DMS 273 (cell line): ENCODE measurements at regions not wholly inside any gene's neighbourhood (a gene's known extent, or its start where the extent isn't known, plus 50 kb on each side); places are given as distances from the start of the nearest gene placed in this dataset.

Experiments
- DNase-seq: peaks from one replicate; lab custom pipeline; 2025; ENCODE audit not compliant: unreplicated experiment; lab: John Stamatoyannopoulos, UW

DNA sequence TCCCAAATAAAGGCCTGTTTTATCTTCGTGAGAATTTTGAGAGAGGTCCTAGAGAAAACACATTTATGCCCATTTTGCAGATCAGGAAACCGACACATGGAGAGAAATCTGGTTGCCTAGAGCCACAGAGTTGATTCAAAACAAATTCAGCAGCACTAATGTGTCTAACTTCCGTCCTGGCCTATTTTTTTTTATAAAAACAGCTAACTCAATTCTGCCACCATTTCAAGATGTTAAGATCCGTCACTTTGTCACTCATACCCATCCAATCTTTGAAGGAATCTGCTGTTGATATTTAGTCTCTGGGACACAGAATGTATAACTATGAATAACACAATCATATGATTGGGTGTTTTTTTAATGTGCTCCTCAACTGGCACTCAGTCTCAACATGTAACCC, 611.1 kb upstream of the ARID1B start:
- no peak for DNase-seq

DNA sequence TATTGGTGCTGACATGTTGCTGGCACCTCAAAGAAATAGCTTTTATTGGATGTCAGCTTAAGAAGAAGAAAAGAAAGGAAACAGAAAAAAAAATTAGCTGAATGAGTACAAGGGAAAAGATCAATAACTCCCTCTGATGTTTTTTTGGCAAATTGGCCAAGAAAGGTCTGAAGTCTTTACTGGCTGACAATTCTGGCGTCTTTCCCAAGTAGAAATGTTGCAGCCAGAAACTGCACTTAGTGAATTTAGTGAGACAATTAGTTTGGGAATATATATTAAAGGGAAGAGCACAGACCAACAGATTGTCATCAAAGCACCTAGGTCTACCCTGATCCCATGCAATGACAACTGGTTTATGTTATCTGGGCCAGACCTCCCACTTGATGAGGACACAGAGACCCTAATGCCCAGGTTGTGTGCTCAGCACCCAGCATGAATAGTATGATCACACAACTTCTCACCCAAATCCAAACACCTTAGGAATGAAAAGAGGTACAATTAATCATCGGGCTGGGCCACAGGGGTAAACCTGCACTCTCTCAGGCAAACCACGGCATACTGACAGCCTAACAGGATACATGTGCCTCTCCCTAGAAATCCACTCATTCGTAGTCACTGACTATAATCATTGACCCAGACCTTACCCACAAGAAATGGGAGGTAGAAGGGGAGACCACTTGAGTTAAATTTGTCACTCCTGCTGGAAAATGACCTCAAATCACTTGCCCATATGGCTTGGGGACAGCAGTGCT, 612.3 kb upstream of the ARID1B start:
- DNase-seq: no peak

DNA sequence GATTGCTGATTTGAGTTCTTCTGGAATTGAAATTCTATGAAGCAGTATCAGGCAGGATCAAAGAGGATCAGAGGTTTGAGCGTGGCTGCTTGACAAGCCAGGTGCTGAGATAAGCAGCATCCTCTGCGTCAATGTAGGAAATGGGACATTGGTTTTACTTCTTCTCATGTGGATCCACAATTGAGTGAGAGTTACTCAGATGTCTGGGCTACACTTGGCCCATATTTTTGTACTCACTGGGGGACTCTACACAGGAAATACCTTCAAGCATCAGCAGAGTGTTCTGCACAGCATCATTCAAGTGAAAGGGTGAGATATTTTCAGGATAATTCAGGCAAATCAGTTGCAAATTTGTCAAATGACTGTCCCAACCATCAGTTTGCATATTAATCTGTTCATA, 613.9 kb upstream of the ARID1B start:
- DNase-seq: no peak

DNA sequence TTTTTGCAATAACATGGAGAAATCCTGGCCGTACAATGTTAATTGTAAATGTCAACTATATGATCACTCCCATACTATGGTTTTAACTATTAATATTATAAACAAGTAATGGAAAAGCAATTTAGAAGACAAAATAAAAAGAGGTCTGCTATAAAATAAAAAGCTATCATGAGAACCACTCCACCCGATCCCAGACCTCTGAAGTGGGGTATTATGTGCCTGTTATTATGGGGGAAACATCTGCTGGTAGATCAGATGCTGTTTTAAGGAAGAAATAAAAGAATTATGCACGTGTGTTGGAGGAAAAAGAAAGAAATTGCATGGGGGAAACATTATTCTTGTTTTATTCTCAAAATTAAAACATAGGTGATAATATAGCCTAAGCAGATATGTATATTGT, 615.7 kb upstream of the ARID1B start:
- DNase-seq: no peak

DNA sequence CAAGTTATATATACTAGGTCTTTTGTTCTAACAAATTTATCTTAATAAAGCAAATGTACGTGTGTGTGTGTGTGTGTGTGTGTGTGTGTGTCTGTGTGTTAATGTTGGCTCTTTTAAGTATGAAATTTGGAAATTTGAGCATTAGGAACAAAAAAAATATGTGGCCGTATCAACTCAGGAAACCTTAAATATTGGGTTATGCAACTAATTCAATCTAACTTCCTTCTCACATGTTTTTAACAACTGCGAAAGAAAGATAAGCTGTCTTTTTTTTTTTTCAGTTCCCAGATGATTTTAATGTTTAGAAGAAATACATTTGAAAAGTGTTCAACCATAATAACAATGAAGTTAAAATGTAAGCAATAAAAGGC, 616.4 kb upstream of the ARID1B start:
- no peak for DNase-seq

DNA sequence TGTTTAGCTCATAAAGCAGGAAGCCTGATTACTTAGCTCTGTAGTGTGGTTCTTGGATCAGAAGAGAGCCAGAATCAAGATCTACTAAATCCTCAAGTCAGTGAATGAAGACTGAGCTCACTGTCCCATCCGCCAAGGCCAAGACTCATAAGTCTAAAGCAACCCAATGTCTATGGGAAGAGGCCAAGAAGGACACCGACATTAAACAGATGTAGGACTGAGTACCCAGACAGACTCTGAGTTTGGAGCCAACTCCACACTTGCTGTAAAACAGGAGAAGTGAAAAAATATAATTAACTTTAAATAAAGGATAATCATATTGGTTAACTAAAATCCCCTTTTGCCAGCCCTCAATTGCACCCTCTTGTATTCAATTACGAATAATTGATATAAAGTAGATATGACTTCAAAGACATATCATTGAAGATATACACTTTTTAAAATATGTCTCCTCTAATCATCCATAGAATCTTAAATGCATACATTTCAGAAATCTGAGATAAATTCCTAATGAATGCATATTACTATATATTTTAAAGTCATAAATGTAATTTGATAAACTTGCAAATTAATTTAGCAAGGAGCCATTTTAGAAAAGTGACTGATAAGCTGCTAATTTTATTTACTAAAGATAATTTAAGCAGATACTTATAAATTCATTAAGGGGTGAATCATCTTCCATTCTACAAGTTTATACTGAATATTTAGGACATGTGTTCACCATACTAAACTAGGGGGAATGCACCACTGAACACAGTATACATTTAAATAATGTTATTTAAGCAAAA, 617.0 kb upstream of the ARID1B start:
- no peak for DNase-seq

DNA sequence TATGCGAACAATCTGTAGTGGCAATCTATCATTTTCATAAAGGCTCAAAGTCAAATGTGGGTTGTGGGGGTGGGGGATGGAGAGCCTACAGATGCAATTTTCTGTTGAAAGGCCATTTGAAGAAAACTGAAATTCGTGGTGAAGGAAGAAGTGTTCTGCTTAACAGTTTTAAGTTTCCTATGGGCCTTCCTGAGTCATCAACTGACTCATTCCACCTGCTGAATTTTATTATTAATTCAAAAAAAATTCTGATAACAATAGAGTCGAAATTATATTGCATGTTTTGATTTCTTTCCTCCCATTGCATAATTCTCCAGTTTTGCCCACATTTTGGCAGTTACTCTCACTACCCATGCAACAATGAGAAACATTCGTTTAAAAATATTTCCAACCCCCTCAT, 622.3 kb upstream of the ARID1B start:
- no peak for DNase-seq

DNA sequence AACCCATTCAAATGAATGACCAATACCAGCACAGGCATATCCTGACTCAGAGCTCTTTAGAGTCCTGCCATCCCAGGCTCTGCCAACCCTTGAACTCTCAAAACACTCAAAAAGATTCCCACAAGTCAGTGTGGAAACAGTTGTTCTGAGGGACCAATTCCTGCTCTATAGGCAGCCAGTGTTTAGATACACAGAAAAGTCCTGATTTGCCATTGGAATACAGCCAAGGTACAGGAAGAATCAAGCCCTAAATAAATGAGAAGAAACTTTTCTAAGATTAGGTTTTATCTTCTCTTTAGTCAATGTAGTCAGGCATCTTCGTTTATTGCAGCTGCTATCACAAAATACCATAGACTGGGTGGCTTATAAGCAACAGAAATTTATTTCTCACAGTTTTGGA, 626.8 kb upstream of the ARID1B start:
- no peak for DNase-seq

DNA sequence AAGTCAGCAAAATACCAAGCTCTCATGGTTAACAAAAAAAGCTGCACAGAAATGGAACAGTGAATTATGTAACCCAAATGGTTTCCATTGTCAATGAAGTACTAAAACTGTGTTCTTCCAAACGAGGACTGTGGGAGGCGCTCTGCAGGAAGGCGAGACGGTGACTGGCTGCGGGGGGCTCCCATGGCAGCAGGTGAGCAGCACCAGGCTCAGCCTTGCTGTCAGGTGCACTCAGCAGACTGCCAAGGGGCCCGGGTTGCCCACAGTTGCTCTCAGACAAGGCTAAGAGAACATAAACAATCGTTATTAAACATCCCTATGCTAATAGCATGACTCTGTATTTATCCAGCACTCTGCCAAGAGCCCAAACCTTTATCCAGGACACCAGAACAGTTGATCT, 630.3 kb upstream of the ARID1B start:
- no peak for DNase-seq

DNA sequence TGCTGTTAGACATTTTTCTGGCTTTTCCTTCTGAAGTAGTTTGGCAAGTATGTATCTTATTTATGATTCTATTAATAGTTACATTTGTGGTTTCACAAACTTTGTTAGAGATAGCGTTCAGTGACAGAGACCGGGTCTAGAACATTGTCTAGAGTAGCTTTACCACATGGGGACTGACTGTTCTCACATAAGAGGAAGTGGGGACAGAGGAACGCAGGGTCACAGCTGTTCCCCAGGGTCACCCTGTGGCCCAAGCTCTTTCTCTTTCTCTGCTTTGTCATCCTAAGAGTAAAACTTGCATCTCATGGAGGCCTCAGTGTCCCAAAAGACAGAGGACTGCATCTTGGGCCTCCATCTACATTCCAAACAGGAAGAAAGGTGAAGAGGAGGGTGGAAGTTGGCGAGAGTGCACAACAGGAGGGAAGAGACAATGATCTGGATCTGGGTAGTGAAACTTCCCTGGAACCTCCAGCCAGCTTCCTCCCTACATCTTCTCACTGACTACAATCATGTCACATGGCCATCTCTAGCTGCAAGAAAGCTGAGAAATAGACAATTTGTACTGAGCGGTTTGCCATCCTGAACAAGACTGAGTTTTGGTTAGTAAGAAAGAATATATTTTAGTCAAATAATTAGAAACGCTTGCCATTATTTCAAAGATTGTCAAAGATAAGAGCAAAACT, 645.8 kb upstream of the ARID1B start:
- DNase-seq: no peak

DNA sequence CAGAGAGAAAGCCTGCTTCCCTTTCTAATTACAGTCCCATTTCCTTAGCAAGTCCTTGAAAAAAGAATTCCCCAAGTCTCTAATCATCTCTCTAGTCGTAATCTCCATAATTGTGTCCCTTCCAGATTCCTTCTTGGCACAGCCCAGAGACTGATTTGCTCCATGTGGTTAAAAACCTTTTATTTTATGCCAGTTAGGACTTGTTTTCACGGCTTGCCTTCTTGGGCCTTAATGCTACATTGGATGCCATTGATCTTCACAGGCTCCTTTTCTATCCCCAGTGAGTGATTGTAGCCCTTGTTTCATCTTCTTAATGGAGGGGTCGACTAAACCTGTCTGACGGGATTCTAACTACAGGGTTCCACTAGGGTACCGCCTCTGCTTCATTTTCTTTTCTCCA, 650.6 kb upstream of the ARID1B start:
- DNase-seq: no peak

DNA sequence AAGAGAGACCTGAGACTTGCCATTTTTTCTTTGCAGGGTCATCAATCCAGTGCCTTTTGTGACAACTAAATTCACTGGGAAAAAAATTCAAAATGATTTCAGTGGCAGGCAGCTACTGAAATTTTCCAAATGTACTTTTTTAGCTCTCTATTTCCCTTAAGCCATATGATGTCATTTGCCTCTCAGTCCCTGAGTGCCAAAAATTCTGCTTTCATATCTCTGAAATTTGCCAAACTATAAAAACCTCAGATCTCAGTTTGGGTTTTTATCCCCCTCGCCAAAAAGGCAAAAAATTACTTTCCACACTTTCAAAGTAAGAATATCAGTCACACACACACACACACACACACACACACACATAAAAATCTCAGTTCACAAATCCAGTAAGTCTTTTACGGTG, 651.3 kb upstream of the ARID1B start:
- DNase-seq: no peak

DNA sequence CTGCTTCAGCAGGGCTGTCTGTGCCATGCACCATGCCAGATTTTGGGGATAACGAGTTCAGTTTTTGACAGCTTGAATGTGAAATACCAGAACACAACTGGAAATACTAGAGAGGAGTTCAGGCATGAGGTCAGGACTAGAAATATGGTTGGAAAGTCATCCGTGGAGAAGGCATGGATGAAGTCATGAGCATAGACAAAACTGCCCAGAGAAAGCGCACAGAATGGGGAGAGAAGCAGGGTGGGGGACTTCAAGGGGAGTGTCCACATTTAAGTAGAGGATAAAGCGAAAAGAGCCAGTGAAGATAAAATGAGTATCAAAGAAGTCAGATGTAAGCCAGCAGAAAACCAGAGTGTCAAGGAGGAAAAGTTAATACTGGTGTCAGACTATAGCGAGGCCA, 653.4 kb upstream of the ARID1B start:
- no peak for DNase-seq

DNA sequence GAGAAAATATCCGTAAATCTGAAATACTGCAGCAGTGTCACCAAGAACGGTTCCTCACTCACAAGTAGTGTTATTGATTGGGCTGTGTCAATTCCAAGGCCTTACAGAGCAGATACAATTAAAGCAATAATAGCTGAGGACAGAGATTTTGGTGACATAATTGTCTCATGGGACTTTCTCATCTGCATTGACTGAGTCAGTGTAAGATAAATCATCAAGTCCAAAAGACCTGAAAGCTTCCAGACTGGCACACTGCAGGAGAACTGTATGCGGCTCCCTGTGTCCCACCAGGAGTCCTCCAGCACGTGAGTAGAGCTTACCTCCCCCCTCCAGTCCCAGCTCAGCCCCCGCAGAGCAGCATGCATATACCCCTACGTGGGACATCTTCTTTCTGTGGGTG, 655.2 kb upstream of the ARID1B start:
- no peak for DNase-seq

DNA sequence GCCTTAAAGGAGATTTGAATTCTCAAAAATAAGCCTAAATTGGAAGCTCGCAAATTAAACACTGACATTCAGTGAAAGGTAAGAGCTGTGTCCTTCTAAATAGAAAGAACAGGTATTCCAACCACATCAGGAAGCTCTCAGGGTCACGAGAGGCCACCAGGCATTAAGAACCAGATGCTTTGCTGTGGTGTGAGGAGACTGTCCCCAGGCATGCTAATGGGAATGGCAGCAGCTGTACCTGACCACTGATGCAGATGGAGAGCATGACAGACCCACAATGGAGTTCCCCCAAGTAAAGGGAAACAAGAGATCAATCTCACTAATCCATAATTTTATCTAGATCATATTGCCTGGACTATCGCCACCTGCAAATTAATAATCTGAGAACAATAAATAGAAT, 658.9 kb upstream of the NOX3 start:
- no peak for DNase-seq

DNA sequence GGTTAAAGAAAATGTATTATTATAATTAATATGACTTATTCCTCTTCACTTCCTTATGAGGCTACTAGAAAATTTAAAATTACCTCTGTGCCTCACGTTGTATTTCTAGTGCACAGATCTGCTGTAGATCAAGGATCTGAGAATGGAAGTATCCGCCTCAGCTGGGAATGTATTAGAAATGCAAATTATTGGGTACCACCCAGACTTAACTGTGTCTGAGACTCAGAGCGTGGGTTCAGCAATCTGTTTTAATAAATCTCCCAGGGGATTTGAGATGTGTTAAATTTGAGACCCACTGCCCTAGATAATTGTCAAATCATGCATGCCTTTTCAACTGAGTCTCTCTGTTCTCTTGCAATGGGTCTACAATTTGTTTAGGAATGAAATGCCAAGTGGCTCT, 658.0 kb upstream of the NOX3 start:
- peak; percentile 44 for DNase-seq

DNA sequence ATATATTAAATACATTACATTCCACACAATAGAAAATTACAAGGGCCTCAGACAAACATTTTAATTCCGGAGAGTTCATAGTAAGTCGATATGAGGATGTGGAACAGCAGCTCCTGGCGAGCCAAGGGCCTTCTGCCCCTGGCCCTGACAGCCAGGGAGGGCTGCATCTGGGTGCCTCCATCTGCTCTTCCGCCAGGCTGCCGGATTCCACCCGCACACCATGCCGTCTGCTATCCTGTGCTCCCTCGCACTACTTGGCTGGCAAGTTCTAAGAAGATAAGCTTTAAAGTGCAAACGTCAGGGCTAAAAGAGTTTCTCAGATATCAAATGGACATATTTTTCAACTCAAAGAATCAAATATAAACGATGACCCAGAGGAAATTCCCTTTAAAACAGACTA, 656.3 kb upstream of the NOX3 start:
- peak; percentile 81 for DNase-seq

DNA sequence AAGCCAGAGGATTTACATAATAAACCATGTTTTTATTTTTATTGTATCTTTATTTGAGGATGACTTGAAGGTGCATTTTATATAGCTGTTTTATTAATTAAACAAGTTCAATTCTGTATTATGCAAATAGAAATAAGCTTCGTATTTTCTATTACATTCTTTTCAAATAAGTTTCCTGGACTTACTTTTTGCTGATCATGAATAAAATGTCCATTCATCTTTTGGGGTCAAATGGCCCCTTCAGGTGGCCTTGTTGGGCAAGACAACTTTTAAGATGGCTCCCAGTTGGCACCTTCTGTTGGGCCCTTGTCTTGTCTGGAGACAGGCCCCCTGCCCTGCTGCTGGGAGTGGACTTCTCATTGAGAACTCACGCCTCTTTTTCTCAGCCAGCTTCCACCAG, 654.6 kb upstream of the NOX3 start:
- no peak for DNase-seq

DNA sequence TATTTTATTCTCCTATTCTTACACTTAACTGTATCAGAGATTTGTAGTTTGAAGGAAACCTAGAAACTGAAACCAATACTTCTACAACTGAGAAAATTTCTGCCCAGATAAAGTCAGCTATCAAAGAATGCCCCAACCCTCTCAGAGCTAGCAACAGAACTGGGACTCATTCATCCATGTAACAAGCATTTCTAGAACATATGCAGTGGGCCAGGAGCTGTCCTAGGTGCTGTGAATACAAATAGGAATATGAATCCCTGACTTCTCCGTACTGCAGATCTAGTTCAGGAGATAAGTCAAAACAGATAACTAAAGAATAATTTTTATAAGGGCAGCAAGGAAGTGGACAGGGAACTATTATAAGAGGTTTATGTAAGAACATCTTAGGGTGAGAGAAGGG, 654.1 kb upstream of the NOX3 start:
- DNase-seq: peak; percentile 4

DNA sequence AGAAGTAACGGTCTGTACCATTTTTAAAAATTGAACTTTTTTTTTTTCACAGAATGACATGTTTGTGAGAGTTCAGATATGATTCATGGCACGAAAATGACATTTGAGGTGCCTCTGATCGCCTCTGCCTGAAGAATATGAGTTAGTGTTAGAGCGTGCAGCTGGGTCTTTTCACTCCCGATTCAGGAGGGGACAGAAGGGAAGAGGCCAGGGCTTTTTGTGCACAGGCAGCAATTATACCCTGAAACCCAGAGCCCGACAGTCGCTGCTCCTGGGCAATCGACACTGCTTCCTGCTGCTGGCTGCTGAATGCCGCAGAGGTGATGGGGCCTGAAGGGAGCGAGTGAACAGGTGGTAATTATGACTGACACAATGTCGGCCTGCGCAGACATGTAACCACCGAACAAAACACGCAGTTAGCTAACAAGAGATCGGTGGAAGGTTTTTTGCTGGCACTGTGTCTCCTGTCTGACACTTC, 652.0 kb upstream of the NOX3 start:
- peak; percentile 40 for DNase-seq

DNA sequence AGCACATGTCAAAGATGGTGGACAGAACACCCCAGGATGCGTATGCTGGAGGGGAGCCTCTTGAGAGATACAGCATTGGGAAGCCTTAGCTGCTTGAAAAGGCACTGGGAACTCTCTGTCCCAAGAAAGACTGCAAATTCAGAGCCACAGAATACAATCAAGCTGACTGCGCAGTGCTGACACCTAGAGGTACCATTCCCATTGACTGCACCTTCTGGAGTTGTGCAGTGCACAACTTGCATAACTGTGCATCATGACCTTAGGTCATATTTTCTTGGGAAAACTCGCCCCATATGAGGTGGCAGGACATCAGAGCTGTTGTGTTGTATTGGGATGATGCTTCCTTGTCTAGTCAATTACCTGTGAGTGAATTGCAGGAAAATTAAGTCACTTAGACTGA, 646.5 kb upstream of the NOX3 start:
- peak; percentile 7 for DNase-seq

DNA sequence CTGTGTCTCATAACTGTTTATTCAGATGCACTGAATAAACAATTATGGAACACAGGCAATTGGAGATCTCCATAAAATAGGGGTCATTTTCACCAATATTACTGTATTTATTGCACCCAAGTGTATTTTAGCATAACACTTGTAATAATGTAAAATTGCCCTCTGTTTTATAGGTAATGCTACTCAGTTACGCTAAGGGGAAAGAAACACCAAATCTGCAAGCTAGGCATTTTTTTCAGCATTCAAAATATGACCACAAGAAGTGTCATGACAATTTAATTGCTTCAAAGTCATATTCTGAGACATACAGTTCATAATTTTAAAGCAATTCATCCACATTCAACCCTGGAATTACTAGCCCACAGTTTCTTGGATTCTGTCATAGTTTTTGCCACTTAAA, 643.2 kb upstream of the NOX3 start:
- no peak for DNase-seq
